GM19372 (cell line): ENCODE measurements at regions not wholly inside any gene's neighbourhood (a gene's known extent, or its start where the extent isn't known, plus 50 kb on each side); places are given as distances from the start of the nearest gene placed in this dataset.
A peak's percentile ranks its signal among the peaks of the same experiment; 100 is the strongest.
"Not testable (repeated sequence)": the region's sequence is repeated elsewhere in the genome, so short reads cannot be mapped to it uniquely, and the experiment has no call there.

Source experiments
- ATAC-seq: cut with Tn5 transposase; IDR thresholded peaks from one replicate; pipeline ENCODE4 v1.9.1; 2021; ENCODE audit warnings: mild to moderate bottlenecking, low read depth, moderate library complexity; ENCODE audit not compliant: unreplicated experiment

GRCh38 chr4:77300996-77301395 is 144.0 kb downstream of the CCNG2 start:
- not testable (repeated sequence) for ATAC-seq

GRCh38 chr4:77305766-77306165 is 148.8 kb downstream of the CCNG2 start:
- no peak for ATAC-seq

GRCh38 chr4:77306496-77306895 is 149.5 kb downstream of the CCNG2 start:
- ATAC-seq: no peak

GRCh38 chr4:77308843-77309242 is 151.8 kb downstream of the CCNG2 start:
- ATAC-seq: no peak

GRCh38 chr4:77309496-77309895 is 152.5 kb downstream of the CCNG2 start:
- no peak for ATAC-seq

GRCh38 chr4:77310931-77311330 is 153.9 kb downstream of the CCNG2 start:
- ATAC-seq: no peak

- ATAC-seq: no peak
Observed at GRCh38 chr4:77314697-77315096, 157.7 kb downstream of the CCNG2 start.

GRCh38 chr4:77327151-77327550 is 170.1 kb downstream of the CCNG2 start:
- no peak for ATAC-seq

GRCh38 chr4:77332696-77333270 is 175.8 kb downstream of the CCNG2 start:
- no peak for ATAC-seq

- no peak for ATAC-seq
Observed at GRCh38 chr4:77336411-77337142, 179.6 kb downstream of the CCNG2 start.

GRCh38 chr4:77342170-77342810 is 185.3 kb downstream of the CCNG2 start:
- no peak for ATAC-seq

- no peak for ATAC-seq
Observed at GRCh38 chr4:77344001-77344400, 187.0 kb downstream of the CCNG2 start.

- no peak for ATAC-seq
Observed at GRCh38 chr4:77344784-77345183, 187.8 kb downstream of the CCNG2 start.

GRCh38 chr4:77347351-77347966 is 190.5 kb downstream of the CCNG2 start:
- ATAC-seq: no peak

- no peak for ATAC-seq
Observed at GRCh38 chr4:77348815-77349214, 191.8 kb downstream of the CCNG2 start.

GRCh38 chr4:77349364-77349763 is 192.4 kb downstream of the CCNG2 start:
- ATAC-seq: no peak

GRCh38 chr4:77349796-77350195 is 192.8 kb downstream of the CCNG2 start:
- ATAC-seq: no peak

GRCh38 chr4:77352192-77352591 is 195.2 kb downstream of the CCNG2 start:
- no peak for ATAC-seq

GRCh38 chr4:77353724-77354315 is 196.8 kb downstream of the CCNG2 start:
- ATAC-seq: peak; percentile 55

GRCh38 chr4:77354550-77354949 is 197.5 kb downstream of the CCNG2 start:
- no peak for ATAC-seq

- ATAC-seq: no peak
Observed at GRCh38 chr4:77355731-77356130, 198.7 kb downstream of the CCNG2 start.
